GM21526 (cell line): ENCODE measurements at regions not wholly inside any gene's neighbourhood (a gene's known extent, or its start where the extent isn't known, plus 50 kb on each side); places are given as distances from the start of the nearest gene placed in this dataset.
"Not testable (repeated sequence)": the region's sequence is repeated elsewhere in the genome, so short reads cannot be mapped to it uniquely, and the experiment has no call there.

Experiments used
- ATAC-seq: cut with Tn5 transposase; IDR thresholded peaks from one replicate; pipeline ENCODE4 v1.9.1; 2021; ENCODE audit warnings: moderate library complexity; ENCODE audit not compliant: unreplicated experiment, low FRiP score

- not testable (repeated sequence) for ATAC-seq
Measured at GRCh38 chr1:220475608-220476007, 52.3 kb upstream of the MARK1 start.

- ATAC-seq, result not testable (repeated sequence)
Measured at GRCh38 chr1:220475141-220475540, 52.8 kb upstream of the MARK1 start.

GRCh38 chr1:220473440-220473839 lies 54.5 kb upstream of the MARK1 start:
- ATAC-seq, result no peak

GRCh38 chr1:220462752-220463151 lies 65.2 kb upstream of the MARK1 start:
- ATAC-seq, result no peak

- ATAC-seq, result no peak
Measured at GRCh38 chr1:220458936-220459335, 69.0 kb upstream of the MARK1 start.

GRCh38 chr1:220457957-220458609 lies 69.9 kb upstream of the MARK1 start:
- ATAC-seq, result no peak

GRCh38 chr1:220455559-220455958 lies 72.4 kb upstream of the MARK1 start:
- ATAC-seq, result no peak

- ATAC-seq, result no peak
Measured at GRCh38 chr1:220454155-220454777, 73.7 kb upstream of the MARK1 start.

- ATAC-seq, result no peak
Measured at GRCh38 chr1:220453371-220453770, 74.6 kb upstream of the MARK1 start.

GRCh38 chr1:220451532-220451931 lies 76.4 kb upstream of the MARK1 start:
- ATAC-seq, result no peak

GRCh38 chr1:220450927-220451326 lies 77.0 kb upstream of the MARK1 start:
- no peak for ATAC-seq

GRCh38 chr1:220448217-220448616 lies 79.7 kb upstream of the MARK1 start:
- no peak for ATAC-seq

- ATAC-seq, result not testable (repeated sequence)
Measured at GRCh38 chr1:220444586-220444985, 83.3 kb upstream of the MARK1 start.

- ATAC-seq, result no peak
Measured at GRCh38 chr1:220441211-220441610, 86.7 kb upstream of the MARK1 start.

GRCh38 chr1:220438741-220439140 lies 89.2 kb upstream of the MARK1 start:
- no peak for ATAC-seq

- no peak for ATAC-seq
Measured at GRCh38 chr1:220432408-220432807, 95.5 kb upstream of the MARK1 start.

GRCh38 chr1:220431554-220432239 lies 96.2 kb upstream of the MARK1 start:
- ATAC-seq, result no peak

GRCh38 chr1:220430586-220430985 lies 97.3 kb upstream of the MARK1 start:
- ATAC-seq, result no peak

GRCh38 chr1:220430059-220430458 lies 97.9 kb upstream of the MARK1 start:
- ATAC-seq, result no peak

- ATAC-seq, result no peak
Measured at GRCh38 chr1:220426989-220427388, 100.9 kb upstream of the MARK1 start.

GRCh38 chr1:220425852-220426251 lies 102.1 kb upstream of the MARK1 start:
- no peak for ATAC-seq

- no peak for ATAC-seq
Measured at GRCh38 chr1:220421508-220421907, 106.4 kb upstream of the MARK1 start.
